ENCODE measurements at regions not wholly inside any gene's neighbourhood (a gene's known extent, or its start where the extent isn't known, plus 50 kb on each side); places are given as distances from the start of the nearest gene placed in this dataset.

DNA sequence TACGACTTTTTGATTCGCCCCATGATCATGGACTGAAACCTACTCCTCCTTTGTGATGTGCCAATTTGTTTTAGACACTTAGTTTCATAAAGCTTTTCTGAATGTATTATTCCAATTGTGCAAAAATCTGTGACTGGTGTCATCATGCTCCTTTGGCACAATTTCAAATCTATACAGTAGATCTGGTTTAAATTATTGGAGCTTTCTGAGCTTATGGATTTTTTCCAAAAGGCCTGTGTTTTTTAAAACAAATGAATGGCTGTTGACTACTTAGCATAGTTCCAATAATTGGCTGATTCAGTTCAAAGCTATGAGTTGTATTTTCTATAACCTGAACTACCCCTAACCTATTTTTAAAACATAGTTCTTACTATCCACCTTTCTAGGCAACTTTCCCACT lies 282.7 kb downstream of the CNTN3 start:
- TF ChIP-seq, protein P1, sequence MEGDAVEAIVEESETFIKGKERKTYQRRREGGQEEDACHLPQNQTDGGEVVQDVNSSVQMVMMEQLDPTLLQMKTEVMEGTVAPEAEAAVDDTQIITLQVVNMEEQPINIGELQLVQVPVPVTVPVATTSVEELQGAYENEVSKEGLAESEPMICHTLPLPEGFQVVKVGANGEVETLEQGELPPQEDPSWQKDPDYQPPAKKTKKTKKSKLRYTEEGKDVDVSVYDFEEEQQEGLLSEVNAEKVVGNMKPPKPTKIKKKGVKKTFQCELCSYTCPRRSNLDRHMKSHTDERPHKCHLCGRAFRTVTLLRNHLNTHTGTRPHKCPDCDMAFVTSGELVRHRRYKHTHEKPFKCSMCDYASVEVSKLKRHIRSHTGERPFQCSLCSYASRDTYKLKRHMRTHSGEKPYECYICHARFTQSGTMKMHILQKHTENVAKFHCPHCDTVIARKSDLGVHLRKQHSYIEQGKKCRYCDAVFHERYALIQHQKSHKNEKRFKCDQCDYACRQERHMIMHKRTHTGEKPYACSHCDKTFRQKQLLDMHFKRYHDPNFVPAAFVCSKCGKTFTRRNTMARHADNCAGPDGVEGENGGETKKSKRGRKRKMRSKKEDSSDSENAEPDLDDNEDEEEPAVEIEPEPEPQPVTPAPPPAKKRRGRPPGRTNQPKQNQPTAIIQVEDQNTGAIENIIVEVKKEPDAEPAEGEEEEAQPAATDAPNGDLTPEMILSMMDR (IDR thresholded peaks at IDR 0.05): no peak
- TF ChIP-seq POLR2AphosphoS5 (IDR thresholded peaks at IDR 0.05) (no peak), EP300 (IDR thresholded peaks at IDR 0.05) (no peak), POLR2A (IDR thresholded peaks at IDR 0.05; ENCODE audit: low read depth) (no peak)
- intact Hi-C loops (cut with DNase I): no loop called here
- no peak for DNase-seq (ENCODE audit: extremely low spot score)
- 92% methylated on average over 2 of the region's 2 CpGs for WGBS
- H3K4me3 ChIP-seq: no peak overlapping the region
- H3K4me1 ChIP-seq: no peaks in the 10 kb centered on the region
- H3K36me3 ChIP-seq: no peaks in the 10 kb centered on the region
- H3K9me3 ChIP-seq: no peaks in the 10 kb centered on the region
- H3K27me3 ChIP-seq: no peaks in the 10 kb centered on the region
- no peak overlapping the region for H3K27ac ChIP-seq (replicated peaks in 1 of 4)

DNA sequence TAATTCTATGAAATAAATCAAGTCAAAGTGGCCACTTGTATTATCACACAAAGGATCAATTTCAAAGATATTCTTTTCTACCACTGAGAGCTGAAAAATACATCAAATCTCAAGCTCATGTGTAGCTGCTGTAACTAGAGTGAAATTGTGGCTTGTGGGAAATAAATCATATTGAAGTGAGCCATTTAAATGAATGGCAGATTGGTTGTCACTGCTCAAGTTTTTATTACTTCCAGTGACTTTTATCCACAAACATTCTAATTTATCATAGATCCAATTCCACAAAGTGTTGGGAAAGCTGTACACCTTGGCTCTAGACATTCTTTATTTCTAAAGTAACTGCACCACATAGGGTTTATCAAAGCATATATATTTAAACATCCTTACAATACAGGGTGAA lies 285.4 kb downstream of the CNTN3 start:
- no peak for DNase-seq (ENCODE audit: extremely low spot score)
- Histone ChIP-seq H3K27ac (replicated peaks in 1 of 4) (no peak overlapping the region), H3K4me1 (no peaks in the 10 kb centered on the region), H3K9me3 (no peaks in the 10 kb centered on the region), H3K27me3 (no peaks in the 10 kb centered on the region), H3K36me3 (no peaks in the 10 kb centered on the region), H3K4me3 (no peak overlapping the region)
- intact Hi-C loops (cut with DNase I): no loop called here
- TF ChIP-seq POLR2AphosphoS5 (IDR thresholded peaks at IDR 0.05) (no peak), POLR2A (IDR thresholded peaks at IDR 0.05; ENCODE audit: low read depth) (no peak), EP300 (IDR thresholded peaks at IDR 0.05) (no peak)
- TF ChIP-seq, protein P1 (IDR thresholded peaks at IDR 0.05): no peak

DNA sequence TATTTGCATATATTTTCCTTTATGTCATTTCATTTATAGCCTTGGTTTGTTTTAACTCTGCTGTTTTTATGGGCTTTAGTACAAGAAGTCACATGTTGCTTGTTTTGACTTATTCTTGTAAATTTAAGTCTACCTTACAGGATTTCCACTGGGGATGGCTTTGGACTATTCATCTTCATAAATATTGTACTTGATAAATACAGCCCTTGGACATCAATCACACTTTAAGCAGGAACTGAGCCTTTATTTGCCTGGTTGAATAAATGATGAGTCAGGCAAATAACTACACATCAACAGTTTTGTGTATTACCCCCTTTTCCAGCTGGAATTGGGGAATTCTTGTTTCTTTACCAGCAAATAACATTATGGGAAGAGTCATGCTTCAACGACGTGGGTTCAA lies 286.0 kb downstream of the CNTN3 start:
- 86% methylated on average over 2 of the region's 2 CpGs for WGBS
- no peaks in the 10 kb centered on the region for H3K27me3 ChIP-seq
- no peaks in the 10 kb centered on the region for H3K36me3 ChIP-seq
- intact Hi-C loops (cut with DNase I): no loop called here
- no peak overlapping the region for H3K4me3 ChIP-seq
- no peaks in the 10 kb centered on the region for H3K9me3 ChIP-seq
- H3K4me1 ChIP-seq: no peaks in the 10 kb centered on the region
- TF ChIP-seq POLR2A (IDR thresholded peaks at IDR 0.05; ENCODE audit: low read depth) (no peak), EP300 (IDR thresholded peaks at IDR 0.05) (no peak), POLR2AphosphoS5 (IDR thresholded peaks at IDR 0.05) (no peak)
- TF ChIP-seq, protein P1 (IDR thresholded peaks at IDR 0.05): no peak
- no peak overlapping the region for H3K27ac ChIP-seq (replicated peaks in 1 of 4)
- DNase-seq (ENCODE audit: extremely low spot score): no peak

DNA sequence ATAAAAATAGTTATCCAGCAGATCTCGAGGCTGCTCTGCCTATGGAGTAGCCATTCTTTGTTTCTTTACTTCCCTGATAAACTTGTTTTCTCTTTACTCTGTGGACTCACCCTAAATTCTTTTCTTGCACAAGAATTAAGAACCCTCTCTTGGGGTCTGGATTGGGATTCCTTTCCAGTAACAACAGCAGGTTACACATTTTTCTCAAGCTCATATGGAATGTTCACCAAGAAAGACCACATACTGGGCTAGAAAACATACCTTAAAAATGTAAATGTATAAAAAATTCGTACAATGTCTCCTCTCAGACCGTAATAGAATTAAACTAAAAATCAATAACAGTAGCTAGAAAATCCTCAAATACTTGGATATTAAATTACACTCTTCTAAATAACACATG lies 299.2 kb downstream of the CNTN3 start:
- H3K36me3 ChIP-seq: no peaks in the 10 kb centered on the region
- intact Hi-C loops (cut with DNase I): no loop called here
- H3K4me1 ChIP-seq: no peaks in the 10 kb centered on the region
- no peaks in the 10 kb centered on the region for H3K27me3 ChIP-seq
- no peak for DNase-seq (ENCODE audit: extremely low spot score)
- H3K4me3 ChIP-seq: no peak overlapping the region
- 77% methylated on average over 3 of the region's 3 CpGs for WGBS
- TF ChIP-seq, protein P1 (IDR thresholded peaks at IDR 0.05): no peak
- TF ChIP-seq POLR2A (IDR thresholded peaks at IDR 0.05; ENCODE audit: low read depth): no peak
- TF ChIP-seq EP300 (IDR thresholded peaks at IDR 0.05): no peak
- TF ChIP-seq POLR2AphosphoS5 (IDR thresholded peaks at IDR 0.05): no peak
- H3K9me3 ChIP-seq: peaks cover 0 to 5% (median 1%) of the 10 kb centered on the region in 4 donors
- no peak overlapping the region for H3K27ac ChIP-seq (replicated peaks in 1 of 4)

DNA sequence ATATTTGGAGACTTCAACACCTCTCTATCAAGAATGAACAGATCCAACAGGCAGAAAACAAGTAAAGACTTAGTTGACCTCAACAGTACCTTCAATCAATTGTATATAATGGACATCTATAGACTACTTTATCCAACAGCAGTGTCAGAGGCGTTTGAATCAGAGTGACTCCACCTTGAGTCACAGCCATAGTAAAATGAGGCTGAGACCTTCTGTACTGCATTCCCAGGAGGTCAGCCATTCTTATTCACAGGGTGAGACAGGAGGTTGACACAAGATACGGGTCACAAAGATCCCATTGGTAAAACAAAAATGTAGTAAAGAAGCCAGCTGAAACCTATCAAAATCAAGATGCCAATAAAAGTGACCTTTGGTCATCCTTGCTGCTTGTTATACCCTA lies 299.8 kb downstream of the CNTN3 start:
- TF ChIP-seq, protein P1 (IDR thresholded peaks at IDR 0.05): no peak
- TF ChIP-seq POLR2AphosphoS5 (IDR thresholded peaks at IDR 0.05) (no peak), EP300 (IDR thresholded peaks at IDR 0.05) (no peak), POLR2A (IDR thresholded peaks at IDR 0.05; ENCODE audit: low read depth) (no peak)
- WGBS: 57% methylated on average over 2 of the region's 2 CpGs
- no peak overlapping the region for H3K27ac ChIP-seq (replicated peaks in 1 of 4)
- no peaks in the 10 kb centered on the region for H3K36me3 ChIP-seq
- intact Hi-C loops (cut with DNase I): no loop called here
- H3K27me3 ChIP-seq: no peaks in the 10 kb centered on the region
- DNase-seq (ENCODE audit: extremely low spot score): no peak
- H3K4me3 ChIP-seq: no peak overlapping the region
- H3K9me3 ChIP-seq: peaks cover 0 to 5% (median 1%) of the 10 kb centered on the region in 4 donors
- H3K4me1 ChIP-seq: no peaks in the 10 kb centered on the region
